ENCODE measurements at regions not wholly inside any gene's neighbourhood (a gene's known extent, or its start where the extent isn't known, plus 50 kb on each side); places are given as distances from the start of the nearest gene placed in this dataset.

DNA sequence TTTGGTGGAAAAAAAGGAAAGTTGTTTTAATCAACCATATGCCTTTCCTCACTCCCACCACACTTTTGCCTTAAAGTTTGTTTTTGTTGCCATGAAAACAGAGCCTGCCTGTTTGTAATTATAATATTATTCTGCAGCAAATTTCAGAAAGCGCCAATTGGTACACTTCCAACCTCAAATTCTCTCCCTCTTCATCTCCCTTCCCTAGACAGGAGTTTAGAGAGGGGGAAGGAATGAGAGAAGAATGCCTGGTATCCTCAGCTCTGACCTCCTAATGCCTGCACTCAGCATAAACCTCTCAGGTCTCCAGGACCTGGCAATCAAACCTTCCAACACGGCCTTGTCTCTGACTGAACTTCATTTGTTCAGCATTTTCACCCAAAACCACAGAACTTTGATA is 138.4 kb upstream of the HCCS start:
- Histone ChIP-seq H3K9ac (ENCODE audit: low read length in 3 of 3) (no peak overlapping the region), H3K27me3 (ENCODE audit: control insufficient read depth, insufficient read depth, low read length) (no peaks in the 10 kb centered on the region), H3K27ac (ENCODE audit: low read depth in 2 of 2, low read length in 2 of 2) (no peak overlapping the region), H3K4me3 (ENCODE audit: low read length in 3 of 3) (no peak overlapping the region), H3K9me3 (ENCODE audit: control insufficient read depth in 2 of 3, insufficient read depth in 1 of 3, low read length in 3 of 3) (no peaks in the 10 kb centered on the region), H3K36me3 (ENCODE audit: control insufficient read depth in 2 of 3, insufficient read depth in 3 of 3, low read length in 3 of 3) (no peaks in the 10 kb centered on the region), H3K4me1 (ENCODE audit: control insufficient read depth in 2 of 3, insufficient read depth in 2 of 3, low read depth in 1 of 3, low read length in 3 of 3) (no peaks in the 10 kb centered on the region)
- DNase-seq (no peak), FAIRE-seq (no peak)
- TF ChIP-seq CTCF (IDR thresholded peaks at IDR 0.05; ENCODE audit: borderline replicate concordance, extremely low read depth, insufficient read depth): no peak
- intact Hi-C loops (cut with DNase I): no loop called here

DNA sequence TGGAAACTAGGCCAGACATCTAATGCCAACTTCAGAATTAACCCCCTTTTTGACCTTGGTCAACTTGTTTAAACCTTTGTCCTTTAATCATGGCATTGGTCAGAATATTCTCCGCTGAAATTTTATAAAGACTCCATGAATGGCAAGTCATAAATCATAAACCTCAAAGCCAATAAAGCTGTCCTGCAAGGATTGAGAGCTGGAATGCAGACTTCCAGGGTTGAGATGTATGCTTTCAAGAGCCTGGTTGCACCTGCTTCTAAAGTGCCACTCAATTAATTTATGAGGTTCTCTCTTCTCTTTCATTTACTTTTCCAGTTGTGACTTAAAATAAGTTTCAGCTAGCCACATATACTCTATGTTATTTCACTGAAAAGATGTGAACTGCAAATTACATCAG is 136.2 kb upstream of the HCCS start:
- FAIRE-seq: no peak
- intact Hi-C loops (cut with DNase I): no loop called here
- no peaks in the 10 kb centered on the region for H3K36me3 ChIP-seq (ENCODE audit: control insufficient read depth in 2 of 3, insufficient read depth in 3 of 3, low read length in 3 of 3)
- H3K4me1 ChIP-seq (ENCODE audit: control insufficient read depth in 2 of 3, insufficient read depth in 2 of 3, low read depth in 1 of 3, low read length in 3 of 3): no peaks in the 10 kb centered on the region
- H3K4me3 ChIP-seq (ENCODE audit: low read length in 3 of 3): no peak overlapping the region
- TF ChIP-seq CTCF (IDR thresholded peaks at IDR 0.05; ENCODE audit: borderline replicate concordance, extremely low read depth, insufficient read depth): no peak
- DNase-seq: no peak
- H3K9ac ChIP-seq (ENCODE audit: low read length in 3 of 3): no peak overlapping the region
- no peaks in the 10 kb centered on the region for H3K27me3 ChIP-seq (ENCODE audit: control insufficient read depth, insufficient read depth, low read length)
- no peaks in the 10 kb centered on the region for H3K9me3 ChIP-seq (ENCODE audit: control insufficient read depth in 2 of 3, insufficient read depth in 1 of 3, low read length in 3 of 3)
- no peak overlapping the region for H3K27ac ChIP-seq (ENCODE audit: low read depth in 2 of 2, low read length in 2 of 2)

GRCh38 chrX:10979956-10980355 is 131.2 kb upstream of the HCCS start:
- FAIRE-seq: no peak

More at GRCh38 chrX:10979956-10980355, 131.2 kb upstream of the HCCS start:
- Histone ChIP-seq H3K9ac (ENCODE audit: low read length in 3 of 3) (no peak overlapping the region), H3K27ac (ENCODE audit: low read depth in 2 of 2, low read length in 2 of 2) (no peak overlapping the region), H3K4me1 (ENCODE audit: control insufficient read depth in 2 of 3, insufficient read depth in 2 of 3, low read depth in 1 of 3, low read length in 3 of 3) (no peaks in the 10 kb centered on the region), H3K36me3 (ENCODE audit: control insufficient read depth in 2 of 3, insufficient read depth in 3 of 3, low read length in 3 of 3) (no peaks in the 10 kb centered on the region), H3K4me3 (ENCODE audit: low read length in 3 of 3) (no peak overlapping the region), H3K9me3 (ENCODE audit: control insufficient read depth in 2 of 3, insufficient read depth in 1 of 3, low read length in 3 of 3) (no peaks in the 10 kb centered on the region), H3K27me3 (ENCODE audit: control insufficient read depth, insufficient read depth, low read length) (no peaks in the 10 kb centered on the region)
- no peak for TF ChIP-seq CTCF (IDR thresholded peaks at IDR 0.05; ENCODE audit: borderline replicate concordance, extremely low read depth, insufficient read depth)
- DNase-seq: no peak
- intact Hi-C loops (cut with DNase I): no loop called here

Data from kidney (tissue), 13 donors.